ENCODE measurements at regions not wholly inside any gene's neighbourhood (a gene's known extent, or its start where the extent isn't known, plus 50 kb on each side); places are given as distances from the start of the nearest gene placed in this dataset.

DNA sequence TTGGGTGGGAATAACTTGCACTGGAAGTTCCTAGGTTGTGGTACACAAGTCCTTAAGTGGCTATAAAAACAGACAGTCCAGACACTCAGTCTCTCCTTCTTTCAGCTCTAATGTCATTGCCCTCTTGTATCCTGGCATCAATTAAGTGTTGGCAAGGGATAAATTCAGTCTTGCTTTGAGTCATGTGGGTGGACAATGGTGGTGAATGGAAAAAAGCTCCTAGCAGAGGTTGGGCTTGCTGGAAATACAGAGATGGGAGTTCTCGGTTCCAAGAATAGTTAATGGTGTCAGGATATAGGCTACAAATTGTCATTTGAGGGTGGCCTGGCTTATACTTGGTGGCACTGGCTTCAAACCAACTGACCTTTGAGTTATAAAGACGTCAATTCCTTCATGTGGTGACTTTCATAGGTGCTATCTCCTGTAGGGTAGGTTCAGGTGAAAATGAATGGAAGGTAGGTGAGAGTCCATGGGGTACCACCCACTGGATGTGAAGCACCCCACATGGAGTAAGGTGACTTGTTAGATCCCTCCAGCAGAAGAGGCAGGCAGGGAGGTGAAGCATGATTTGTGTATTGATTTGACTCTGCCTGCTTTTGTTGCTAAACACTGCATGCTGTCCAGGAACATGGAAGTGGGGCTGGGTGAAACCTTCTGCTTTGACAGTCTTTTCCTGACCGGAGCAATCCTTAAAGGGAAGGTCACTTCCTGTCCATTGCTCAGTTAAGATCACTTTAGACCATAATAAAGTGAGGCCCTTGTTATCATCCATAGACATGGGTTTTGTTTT, 102.0 kb downstream of the LACC1 start:
- H3K36me3 Mint-ChIP-seq (ENCODE audit: low read depth): no peaks in the 10 kb centered on the region
- no peak for DNase-seq
- no peaks in the 10 kb centered on the region for H3K9me3 Mint-ChIP-seq
- H3K4me1 Mint-ChIP-seq (ENCODE audit: low read depth): no peaks in the 10 kb centered on the region
- H3K27me3 Mint-ChIP-seq (ENCODE audit: insufficient read depth): peaks cover 9% of the 10 kb centered on the region
- TF ChIP-seq, protein P1, sequence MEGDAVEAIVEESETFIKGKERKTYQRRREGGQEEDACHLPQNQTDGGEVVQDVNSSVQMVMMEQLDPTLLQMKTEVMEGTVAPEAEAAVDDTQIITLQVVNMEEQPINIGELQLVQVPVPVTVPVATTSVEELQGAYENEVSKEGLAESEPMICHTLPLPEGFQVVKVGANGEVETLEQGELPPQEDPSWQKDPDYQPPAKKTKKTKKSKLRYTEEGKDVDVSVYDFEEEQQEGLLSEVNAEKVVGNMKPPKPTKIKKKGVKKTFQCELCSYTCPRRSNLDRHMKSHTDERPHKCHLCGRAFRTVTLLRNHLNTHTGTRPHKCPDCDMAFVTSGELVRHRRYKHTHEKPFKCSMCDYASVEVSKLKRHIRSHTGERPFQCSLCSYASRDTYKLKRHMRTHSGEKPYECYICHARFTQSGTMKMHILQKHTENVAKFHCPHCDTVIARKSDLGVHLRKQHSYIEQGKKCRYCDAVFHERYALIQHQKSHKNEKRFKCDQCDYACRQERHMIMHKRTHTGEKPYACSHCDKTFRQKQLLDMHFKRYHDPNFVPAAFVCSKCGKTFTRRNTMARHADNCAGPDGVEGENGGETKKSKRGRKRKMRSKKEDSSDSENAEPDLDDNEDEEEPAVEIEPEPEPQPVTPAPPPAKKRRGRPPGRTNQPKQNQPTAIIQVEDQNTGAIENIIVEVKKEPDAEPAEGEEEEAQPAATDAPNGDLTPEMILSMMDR (IDR thresholded peaks at IDR 0.05): no peak
- no peak overlapping the region for H3K27ac Mint-ChIP-seq
- H3K4me3 Mint-ChIP-seq: no peak overlapping the region

GRCh38 chr13:43983373-43983772, 103.7 kb downstream of the LACC1 start:
- Mint-ChIP-seq H3K4me3 (no peak overlapping the region), H3K27me3 (ENCODE audit: insufficient read depth) (peaks cover 8% of the 10 kb centered on the region), H3K9me3 (no peaks in the 10 kb centered on the region), H3K36me3 (ENCODE audit: low read depth) (no peaks in the 10 kb centered on the region), H3K27ac (no peak overlapping the region), H3K4me1 (ENCODE audit: low read depth) (no peaks in the 10 kb centered on the region)
- TF ChIP-seq, protein P1 (IDR thresholded peaks at IDR 0.05): no peak
- DNase-seq: no peak

DNA sequence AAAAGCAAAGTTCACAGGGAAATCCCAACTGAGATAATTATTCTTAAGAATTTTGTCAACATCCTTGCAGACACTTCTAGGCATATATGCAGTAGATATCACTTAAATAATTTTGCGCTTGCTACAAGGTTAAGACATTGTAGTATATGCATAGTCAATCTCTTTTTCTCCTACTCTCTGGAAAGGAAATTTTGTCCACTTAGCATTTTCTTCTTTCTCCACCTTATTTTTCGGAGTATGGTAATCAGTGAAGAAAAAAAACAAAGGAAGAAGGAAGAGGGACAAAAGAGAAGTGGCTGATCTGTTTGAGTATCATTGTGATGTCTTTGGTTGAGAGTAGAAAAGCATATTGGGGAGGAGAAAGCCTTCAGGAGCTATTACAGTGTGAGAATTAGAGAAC, 104.6 kb downstream of the LACC1 start:
- no peaks in the 10 kb centered on the region for H3K4me1 Mint-ChIP-seq (ENCODE audit: low read depth)
- DNase-seq: no peak
- no peaks in the 10 kb centered on the region for H3K9me3 Mint-ChIP-seq
- no peak overlapping the region for H3K27ac Mint-ChIP-seq
- no peak overlapping the region for H3K4me3 Mint-ChIP-seq
- TF ChIP-seq, protein P1 (IDR thresholded peaks at IDR 0.05): no peak
- no peaks in the 10 kb centered on the region for H3K36me3 Mint-ChIP-seq (ENCODE audit: low read depth)
- peaks cover 10% of the 10 kb centered on the region for H3K27me3 Mint-ChIP-seq (ENCODE audit: insufficient read depth)

DNA sequence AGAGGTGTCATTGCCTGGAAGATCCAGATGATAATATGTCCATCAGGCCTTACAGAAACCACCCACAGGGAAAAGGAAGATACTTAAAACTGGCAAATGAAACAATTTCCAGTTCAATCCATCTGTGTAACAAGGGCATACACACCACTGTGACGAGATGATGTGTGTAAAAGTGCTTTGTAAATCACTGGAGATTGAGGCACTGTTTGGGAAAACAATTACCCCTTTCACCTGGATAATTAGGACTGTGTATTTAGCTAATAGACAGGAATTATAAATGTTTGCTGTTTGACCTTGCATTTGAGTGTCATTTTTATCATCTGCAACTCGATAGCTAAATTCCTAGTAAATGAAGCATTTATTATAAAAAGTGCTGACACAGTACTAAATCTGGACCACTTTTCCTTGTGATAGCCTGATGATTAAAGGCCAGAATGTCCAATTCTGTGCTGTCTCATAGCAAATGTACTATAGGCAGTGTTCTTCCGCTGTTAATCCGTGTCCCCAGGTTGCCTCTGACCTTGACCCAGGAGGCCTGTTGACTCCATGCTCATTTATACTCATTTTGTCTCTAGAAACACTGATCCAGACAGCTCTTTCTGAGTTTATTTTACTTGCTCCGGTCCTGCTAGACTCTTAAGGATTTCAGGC, 105.8 kb downstream of the LACC1 start:
- H3K27me3 Mint-ChIP-seq (ENCODE audit: insufficient read depth): peaks cover 12% of the 10 kb centered on the region
- H3K4me1 Mint-ChIP-seq (ENCODE audit: low read depth): no peaks in the 10 kb centered on the region
- H3K9me3 Mint-ChIP-seq: no peaks in the 10 kb centered on the region
- H3K4me3 Mint-ChIP-seq: no peak overlapping the region
- H3K27ac Mint-ChIP-seq: no peak overlapping the region
- no peak for DNase-seq
- no peaks in the 10 kb centered on the region for H3K36me3 Mint-ChIP-seq (ENCODE audit: low read depth)
- TF ChIP-seq, protein P1 (IDR thresholded peaks at IDR 0.05): no peak

- Mint-ChIP-seq H3K4me3 (no peak overlapping the region), H3K4me1 (ENCODE audit: low read depth) (no peaks in the 10 kb centered on the region), H3K27ac (no peak overlapping the region), H3K27me3 (ENCODE audit: insufficient read depth) (peaks cover 16% of the 10 kb centered on the region), H3K36me3 (ENCODE audit: low read depth) (no peaks in the 10 kb centered on the region), H3K9me3 (no peaks in the 10 kb centered on the region)
- DNase-seq: no peak
- TF ChIP-seq, protein P1 (IDR thresholded peaks at IDR 0.05): no peak
These were observed 106.8 kb downstream of the LACC1 start for GRCh38 chr13:43986421-43986981.

Data from HFFc6 (cell line).